Keratinocyte (primary cell): ENCODE measurements at regions not wholly inside any gene's neighbourhood (a gene's known extent, or its start where the extent isn't known, plus 50 kb on each side); places are given as distances from the start of the nearest gene placed in this dataset.

Experiments used
- DNase-seq: peaks from one replicate; pipeline ENCODE4 v3.0.0-alpha.2; 2011; ENCODE audit warnings: low read depth, missing footprints, low spot score
- FAIRE-seq: peaks from 2 replicates; lab custom pipeline; 2011; peaks lifted over from hg19 to GRCh38; lab: Jason Lieb, UNC
- H2AFZ ChIP-seq: 2 replicates; pipeline ENCODE4 v1.6.0; 2012; ENCODE audit warnings: low read length, control low read depth, inconsistent platforms; ENCODE audit not compliant: control insufficient read depth
- H3K27ac ChIP-seq: 2 replicates; pipeline ENCODE4 v1.5.1; 2011; ENCODE audit warnings: low read length; ENCODE audit not compliant: control insufficient read depth, insufficient read depth
- H3K27me3 ChIP-seq: 3 replicates; pipeline ENCODE4 v1.6.0; 2011; ENCODE audit warnings: low read length; ENCODE audit not compliant: control insufficient read depth, insufficient read depth; ENCODE audit errors: extremely low read depth
- H3K36me3 ChIP-seq, 2 experiments: 2 replicates in 1 of 2; 3 replicates in 1 of 2; pipeline ENCODE4 v1.5.1; 2011; ENCODE audit warnings: low read length in 2 of 2, mild to moderate bottlenecking in 1 of 2; ENCODE audit not compliant: control insufficient read depth in 2 of 2, insufficient read depth in 2 of 2; ENCODE audit errors: extremely low read depth in 1 of 2
- H3K4me1 ChIP-seq: 3 replicates; pipeline ENCODE4 v1.5.1; 2011; ENCODE audit warnings: low read length; ENCODE audit not compliant: control insufficient read depth, insufficient read depth; ENCODE audit errors: extremely low read depth
- H3K4me2 ChIP-seq: 3 replicates; pipeline ENCODE4 v1.6.0; 2011; ENCODE audit warnings: low read depth, low read length; ENCODE audit not compliant: control insufficient read depth, insufficient read depth; ENCODE audit errors: extremely low read depth
- H3K4me3 ChIP-seq, 3 experiments: fragments of 200-600 bp in 1 of 3; sonication (generic) in 1 of 3; 2 replicates in 2 of 3; 3 replicates in 1 of 3; pipeline ENCODE4 v1.5.1; 2011 to 2016; ENCODE audit warnings: low read length in 3 of 3, mild to moderate bottlenecking in 3 of 3, control low read depth in 2 of 3, inconsistent platforms in 1 of 3, low read depth in 1 of 3, mixed read lengths in 1 of 3, mixed run types in 1 of 3, moderate library complexity in 1 of 3; ENCODE audit not compliant: control insufficient read depth in 2 of 3, insufficient read depth in 2 of 3; ENCODE audit errors: extremely low read depth in 1 of 3
- H3K79me2 ChIP-seq: 2 replicates; pipeline ENCODE4 v1.6.0; 2012; ENCODE audit warnings: low read length; ENCODE audit not compliant: control insufficient read depth, insufficient read depth
- H3K9ac ChIP-seq: 3 replicates; pipeline ENCODE4 v1.6.0; 2011; ENCODE audit warnings: low read length; ENCODE audit not compliant: control insufficient read depth, insufficient read depth; ENCODE audit errors: extremely low read depth
- H3K9me1 ChIP-seq: 3 replicates; pipeline ENCODE4 v1.6.0; 2011; ENCODE audit warnings: low read length; ENCODE audit not compliant: control insufficient read depth, insufficient read depth; ENCODE audit errors: extremely low read depth
- H3K9me3 ChIP-seq: 2 replicates; pipeline ENCODE4 v1.5.1; 2012; ENCODE audit warnings: low read depth, low read length; ENCODE audit not compliant: control insufficient read depth
- H4K20me1 ChIP-seq: 3 replicates; pipeline ENCODE4 v1.6.0; 2011; ENCODE audit warnings: low read length; ENCODE audit not compliant: control insufficient read depth, insufficient read depth; ENCODE audit errors: extremely low read depth
- EZH2 ChIP-seq: IDR thresholded peaks from one replicate; pipeline ENCODE4 v1.6.1; 2012; ENCODE audit warnings: inconsistent platforms, mild to moderate bottlenecking, low read length, moderate library complexity
- dilution Hi-C: fragments of 300-500 bp; cut with MboI; formaldehyde crosslinking; loops from one replicate; pipeline ENCODE4 v1.7.0; 2020; ENCODE audit warnings: low sequenced_read_pairs; ENCODE audit not compliant: extremely low pct_ligation_motif_present
- TF ChIP-seq, protein P1 (sequence below), 3 experiments: IDR thresholded peaks in 1 of 3; conservative IDR thresholded peaks in 1 of 3; optimal IDR thresholded peaks in 1 of 3; 2 replicates in 2 of 3; 3 replicates in 1 of 3; pipeline versions ENCODE3 to v1.5.1; 2011; ENCODE audit warnings: low read length in 3 of 3, mild to moderate bottlenecking in 3 of 3, moderate library complexity in 2 of 3, control low read depth in 1 of 3, inconsistent platforms in 1 of 3; ENCODE audit not compliant: insufficient read depth in 2 of 3; ENCODE audit errors: extremely low read depth in 1 of 3

DNA sequence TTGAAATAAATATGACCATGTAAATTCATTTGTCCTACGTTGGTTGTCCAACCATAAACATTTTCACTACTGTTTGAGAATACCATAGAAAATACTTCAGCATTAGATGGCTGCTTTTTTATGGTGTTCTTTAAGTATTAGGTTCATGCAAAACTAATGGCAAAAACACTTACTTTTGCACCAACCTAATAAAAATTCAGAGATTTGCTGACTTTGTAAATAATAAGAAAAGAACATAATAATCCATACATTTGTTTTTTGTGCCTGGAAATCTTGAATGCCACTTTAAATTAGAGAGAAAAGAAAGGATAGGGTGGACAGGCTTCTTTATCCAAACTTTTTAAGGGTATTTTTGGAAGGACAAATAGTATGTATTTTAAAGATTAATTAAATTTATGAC lies 719.7 kb upstream of the TYRP1 start:
- no peaks in the 10 kb centered on the region for H4K20me1 ChIP-seq
- no peak overlapping the region for H3K27ac ChIP-seq
- FAIRE-seq, result no peak
- H2AFZ ChIP-seq, result no peak overlapping the region
- H3K36me3 ChIP-seq, result no peaks in the 10 kb centered on the region
- H3K4me2 ChIP-seq, result no peak overlapping the region
- no peaks in the 10 kb centered on the region for H3K9me1 ChIP-seq
- dilution Hi-C loops, result no loop called here
- H3K79me2 ChIP-seq, result no peaks in the 10 kb centered on the region
- H3K4me3 ChIP-seq, result no peak overlapping the region
- H3K9me3 ChIP-seq, result no peaks in the 10 kb centered on the region
- no peak for DNase-seq
- no peaks in the 10 kb centered on the region for H3K27me3 ChIP-seq
- H3K9ac ChIP-seq, result no peak overlapping the region
- H3K4me1 ChIP-seq, result no peaks in the 10 kb centered on the region
- TF ChIP-seq EZH2, result no peak
- TF ChIP-seq, protein P1, sequence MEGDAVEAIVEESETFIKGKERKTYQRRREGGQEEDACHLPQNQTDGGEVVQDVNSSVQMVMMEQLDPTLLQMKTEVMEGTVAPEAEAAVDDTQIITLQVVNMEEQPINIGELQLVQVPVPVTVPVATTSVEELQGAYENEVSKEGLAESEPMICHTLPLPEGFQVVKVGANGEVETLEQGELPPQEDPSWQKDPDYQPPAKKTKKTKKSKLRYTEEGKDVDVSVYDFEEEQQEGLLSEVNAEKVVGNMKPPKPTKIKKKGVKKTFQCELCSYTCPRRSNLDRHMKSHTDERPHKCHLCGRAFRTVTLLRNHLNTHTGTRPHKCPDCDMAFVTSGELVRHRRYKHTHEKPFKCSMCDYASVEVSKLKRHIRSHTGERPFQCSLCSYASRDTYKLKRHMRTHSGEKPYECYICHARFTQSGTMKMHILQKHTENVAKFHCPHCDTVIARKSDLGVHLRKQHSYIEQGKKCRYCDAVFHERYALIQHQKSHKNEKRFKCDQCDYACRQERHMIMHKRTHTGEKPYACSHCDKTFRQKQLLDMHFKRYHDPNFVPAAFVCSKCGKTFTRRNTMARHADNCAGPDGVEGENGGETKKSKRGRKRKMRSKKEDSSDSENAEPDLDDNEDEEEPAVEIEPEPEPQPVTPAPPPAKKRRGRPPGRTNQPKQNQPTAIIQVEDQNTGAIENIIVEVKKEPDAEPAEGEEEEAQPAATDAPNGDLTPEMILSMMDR (optimal IDR thresholded peaks at IDR 0.05 in 1 of 3, IDR thresholded peaks at IDR 0.05 in 1 of 3, conservative IDR thresholded peaks at IDR 0.05 in 1 of 3; ENCODE audit: extremely low read depth in 1 of 3, insufficient read depth in 2 of 3, low read length in 3 of 3), result no peak

DNA sequence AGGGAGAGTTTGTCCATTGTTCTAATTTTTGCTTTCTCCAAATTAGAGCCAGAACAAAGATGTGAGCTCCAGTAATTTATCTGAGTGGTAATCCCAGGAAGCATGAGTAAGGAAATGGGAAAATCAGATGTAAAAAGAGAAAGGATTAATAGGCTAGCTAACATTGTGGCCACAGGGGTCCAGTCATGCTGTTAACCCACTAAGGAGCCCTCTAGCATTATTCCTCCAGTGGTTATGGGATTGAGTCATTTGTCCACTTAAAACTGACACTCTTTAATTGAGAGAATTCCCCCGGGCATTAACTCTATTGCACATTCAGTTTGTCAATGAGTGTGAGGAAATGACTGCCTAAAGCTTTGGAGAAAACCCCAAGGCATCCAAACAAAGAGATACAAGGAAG lies 700.3 kb upstream of the TYRP1 start:
- FAIRE-seq, result no peak

More for the DNA sequence above, 700.3 kb upstream of the TYRP1 start:
- peaks cover 5% of the 10 kb centered on the region for H3K9me3 ChIP-seq
- no peak overlapping the region for H3K9ac ChIP-seq
- H3K27me3 ChIP-seq, result no peaks in the 10 kb centered on the region
- no peaks in the 10 kb centered on the region for H3K9me1 ChIP-seq
- dilution Hi-C loops, result no loop called here
- no peak overlapping the region for H3K4me2 ChIP-seq
- H4K20me1 ChIP-seq, result no peaks in the 10 kb centered on the region
- H3K4me1 ChIP-seq, result no peaks in the 10 kb centered on the region
- TF ChIP-seq EZH2, result no peak
- TF ChIP-seq, protein P1 (optimal IDR thresholded peaks at IDR 0.05 in 1 of 3, IDR thresholded peaks at IDR 0.05 in 1 of 3, conservative IDR thresholded peaks at IDR 0.05 in 1 of 3; ENCODE audit: extremely low read depth in 1 of 3, insufficient read depth in 2 of 3, low read length in 3 of 3), result no peak
- no peak overlapping the region for H3K4me3 ChIP-seq
- H3K79me2 ChIP-seq, result no peaks in the 10 kb centered on the region
- DNase-seq, result no peak
- H2AFZ ChIP-seq, result no peak overlapping the region
- no peak overlapping the region for H3K27ac ChIP-seq
- H3K36me3 ChIP-seq, result no peaks in the 10 kb centered on the region
